Uterus (tissue), 3 donors: ENCODE measurements at regions not wholly inside any gene's neighbourhood (a gene's known extent, or its start where the extent isn't known, plus 50 kb on each side); places are given as distances from the start of the nearest gene placed in this dataset.

Experiments used
- DNase-seq, 2 donors: peaks; one replicate each; pipeline ENCODE4 v3.0.0-alpha.2; 2019 to 2020
- H3K27ac ChIP-seq, 2 donors: fragments of 200-600 bp; sonication (generic); 1 replicate in 1 of 2; 2 replicates in 1 of 2; pipeline ENCODE4 v1.5.1; 2016 to 2018
- H3K27me3 ChIP-seq, 2 donors: fragments of 200-600 bp; sonication (generic); one replicate each; pipeline ENCODE4 v1.5.1; 2018 to 2019; ENCODE audit warnings: control low read depth in 1 of 2
- H3K36me3 ChIP-seq, 2 donors: fragments of 200-600 bp; sonication (generic); one replicate each; pipeline ENCODE4 v1.5.1; 2019; ENCODE audit warnings: control low read depth in 1 of 2
- H3K4me1 ChIP-seq, 2 donors: fragments of 200-600 bp; sonication (generic); one replicate each; pipeline ENCODE4 v1.5.1; 2018 to 2019; ENCODE audit warnings: control low read depth in 1 of 2
- H3K4me3 ChIP-seq, 2 donors: fragments of 200-600 bp; sonication (generic); 1 replicate in 1 of 2; 2 replicates in 1 of 2; pipeline ENCODE4 v1.5.1; 2018 to 2019; ENCODE audit warnings: mild to moderate bottlenecking in 1 of 2
- H3K9me3 ChIP-seq, 2 donors: fragments of 200-600 bp; sonication (generic); one replicate each; pipeline ENCODE4 v1.5.1; 2019; ENCODE audit warnings: control low read depth in 1 of 2
- CTCF ChIP-seq, 4 experiments: fragments of 200-600 bp in 2 of 4; fragments of 450-650 bp in 2 of 4; sonication (generic) in 2 of 4; IDR thresholded peaks; one replicate each; pipeline ENCODE4 v1.5.1; 2016 to 2019; ENCODE audit warnings: antibody characterized with exemption in 4 of 4, mild to moderate bottlenecking in 2 of 4, moderate library complexity in 1 of 4
- POLR2A ChIP-seq, 2 donors: fragments of 450-650 bp; IDR thresholded peaks; one replicate each; pipeline ENCODE4 v1.6.1; 2016; ENCODE audit warnings: antibody characterized with exemption in 2 of 2, mild to moderate bottlenecking in 1 of 2, moderate library complexity in 1 of 2
- intact Hi-C: fragments of 100-400 bp; cut with DNase I; formaldehyde crosslinking; loops from one replicate; pipeline ENCODE4 v1.15.1; 2023; ENCODE audit warnings: low total_unique reads
- donor health status: DM: yes; HTN: yes; CAD: no.

- H3K4me3 ChIP-seq: no peak overlapping the region
- no peak for DNase-seq
- H3K36me3 ChIP-seq: no peaks in the 10 kb centered on the region
- no peaks in the 10 kb centered on the region for H3K4me1 ChIP-seq
- no peaks in the 10 kb centered on the region for H3K27me3 ChIP-seq
- no peak overlapping the region for H3K27ac ChIP-seq
- no peak for TF ChIP-seq CTCF (IDR thresholded peaks at IDR 0.05)
- no peak for TF ChIP-seq POLR2A (IDR thresholded peaks at IDR 0.05)
- intact Hi-C loops: no loop called here
- no peaks in the 10 kb centered on the region for H3K9me3 ChIP-seq
These were observed 230.6 kb downstream of the C16orf95 start for GRCh38 chr16:87086575-87086974.

DNA sequence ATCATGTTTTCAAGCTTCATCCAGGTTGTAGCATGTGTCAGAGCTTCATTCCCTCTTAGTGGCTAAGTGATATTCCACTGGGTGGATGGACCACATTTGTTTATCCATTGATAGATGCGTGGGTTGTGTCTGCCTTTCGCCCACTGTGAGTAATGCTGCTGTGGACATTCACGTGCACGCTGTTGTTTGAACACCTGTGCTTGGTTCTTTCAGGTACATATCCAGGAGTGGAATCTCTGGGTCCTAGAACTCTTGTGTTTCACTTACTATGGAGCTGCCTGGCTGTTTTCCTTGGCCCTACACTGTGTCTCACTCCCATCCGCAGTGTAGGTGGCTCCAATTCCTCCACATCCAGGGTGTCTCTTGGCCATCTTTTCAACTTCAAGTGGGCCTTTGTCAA lies 224.2 kb downstream of the C16orf95 start:
- TF ChIP-seq CTCF (IDR thresholded peaks at IDR 0.05) (no peak), POLR2A (IDR thresholded peaks at IDR 0.05) (no peak)
- Histone ChIP-seq H3K4me3 (no peak overlapping the region), H3K27ac (no peak overlapping the region), H3K4me1 (no peaks in the 10 kb centered on the region), H3K36me3 (no peaks in the 10 kb centered on the region), H3K27me3 (no peaks in the 10 kb centered on the region), H3K9me3 (no peaks in the 10 kb centered on the region)
- DNase-seq: no peak
- intact Hi-C loops: no loop called here

DNA sequence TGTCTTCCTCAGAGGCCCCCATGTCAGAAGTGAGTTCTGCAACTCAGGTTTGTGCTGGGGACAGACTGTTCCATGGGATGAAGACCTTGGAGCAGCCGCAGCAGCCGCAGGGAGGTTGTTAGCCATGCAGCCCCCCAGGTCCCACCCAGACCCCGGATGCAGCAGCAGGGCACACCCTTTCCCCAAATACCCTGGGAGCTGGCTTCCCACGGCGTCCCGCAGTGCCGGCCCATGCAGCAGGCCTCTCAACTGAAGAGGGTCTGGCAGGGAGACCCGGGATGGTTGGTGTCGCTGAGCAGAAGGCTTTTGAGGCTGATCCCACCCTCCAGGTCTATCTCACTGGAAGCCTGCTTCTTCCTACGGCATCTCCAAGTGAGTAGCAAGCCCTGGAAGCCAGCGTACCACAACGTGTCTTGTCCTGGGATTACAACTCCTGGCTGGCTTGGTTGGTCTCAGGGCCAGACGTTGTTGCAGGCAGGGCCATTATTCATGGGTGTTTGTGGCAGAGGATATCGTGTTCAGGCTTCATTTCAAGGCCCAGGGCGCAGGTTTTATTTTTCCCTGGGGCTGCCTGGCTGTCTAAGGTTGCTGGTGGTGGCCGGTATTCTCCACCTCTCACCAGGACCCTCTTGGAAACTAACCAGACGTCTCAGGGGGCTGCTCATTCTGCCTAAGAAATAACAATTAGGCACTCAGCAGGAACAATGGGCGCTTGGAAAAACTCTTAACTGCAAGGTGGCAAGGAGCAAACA lies 223.2 kb downstream of the C16orf95 start:
- intact Hi-C loops: no loop called here
- no peak for TF ChIP-seq CTCF (IDR thresholded peaks at IDR 0.05)
- H3K27ac ChIP-seq: no peak overlapping the region
- H3K4me3 ChIP-seq: no peak overlapping the region
- no peaks in the 10 kb centered on the region for H3K4me1 ChIP-seq
- DNase-seq: no peak
- no peaks in the 10 kb centered on the region for H3K36me3 ChIP-seq
- no peaks in the 10 kb centered on the region for H3K9me3 ChIP-seq
- no peaks in the 10 kb centered on the region for H3K27me3 ChIP-seq

- Histone ChIP-seq H3K36me3 (no peaks in the 10 kb centered on the region), H3K4me1 (no peaks in the 10 kb centered on the region), H3K27me3 (no peaks in the 10 kb centered on the region), H3K9me3 (no peaks in the 10 kb centered on the region), H3K27ac (no peak overlapping the region), H3K4me3 (no peak overlapping the region)
- intact Hi-C loops: no loop called here
- no peak for DNase-seq
- no peak for TF ChIP-seq POLR2A (IDR thresholded peaks at IDR 0.05)
- TF ChIP-seq CTCF (IDR thresholded peaks at IDR 0.05): no peak
These were observed 222.7 kb downstream of the C16orf95 start for GRCh38 chr16:87094556-87094865.

- intact Hi-C loops: no loop called here
- Histone ChIP-seq H3K27me3 (no peaks in the 10 kb centered on the region), H3K27ac (no peak overlapping the region), H3K36me3 (no peaks in the 10 kb centered on the region), H3K9me3 (no peaks in the 10 kb centered on the region), H3K4me1 (no peaks in the 10 kb centered on the region), H3K4me3 (no peak overlapping the region)
- TF ChIP-seq POLR2A (IDR thresholded peaks at IDR 0.05) (no peak), CTCF (IDR thresholded peaks at IDR 0.05) (no peak)
- no peak for DNase-seq
These were observed 221.9 kb downstream of the C16orf95 start for GRCh38 chr16:87095271-87095670.
